ENCODE measurements at regions not wholly inside any gene's neighbourhood (a gene's known extent, or its start where the extent isn't known, plus 50 kb on each side); places are given as distances from the start of the nearest gene placed in this dataset.

DNA sequence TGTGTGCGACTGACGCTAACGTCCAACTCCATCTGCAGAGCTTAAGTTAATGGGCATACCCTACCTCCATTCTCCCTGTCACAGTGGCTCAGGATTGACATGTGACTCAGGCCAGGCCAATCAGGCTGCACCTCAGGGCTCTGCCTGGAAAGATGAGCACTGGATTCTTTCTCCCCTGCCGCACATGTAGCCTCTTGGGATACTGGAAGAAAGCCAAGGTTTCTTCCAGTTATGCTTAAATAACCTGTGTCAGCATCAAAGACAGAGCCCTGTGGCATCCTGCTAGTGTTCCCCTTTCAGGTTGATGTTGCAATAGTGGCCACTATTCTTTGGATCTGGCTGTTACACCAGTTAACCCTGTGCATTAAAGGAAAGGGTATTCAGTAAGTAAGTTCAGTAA is 55.0 kb upstream of the SYT6 start:
- H3K36me3 ChIP-seq = no peaks in the 10 kb centered on the region
- ATAC-seq (peak in 3 of 4 donors; percentile 69 to 75 (median 70)), DNase-seq (no peak)
- no peak overlapping the region for H3K27ac ChIP-seq
- H3K4me3 ChIP-seq = no peak overlapping the region
- no peaks in the 10 kb centered on the region for H3K4me1 ChIP-seq
- 51 to 70% (median 68%) methylated on average over 4 of the region's 4 CpGs for WGBS, 4 donors
- H3K27me3 ChIP-seq = peaks cover 0 to 46% (median 11%) of the 10 kb centered on the region in 9 donors
- intact Hi-C loops (cut with DNase I) = no loop called here
- TF ChIP-seq POLR2A (IDR thresholded peaks at IDR 0.05) = no peak
- TF ChIP-seq, protein P1, sequence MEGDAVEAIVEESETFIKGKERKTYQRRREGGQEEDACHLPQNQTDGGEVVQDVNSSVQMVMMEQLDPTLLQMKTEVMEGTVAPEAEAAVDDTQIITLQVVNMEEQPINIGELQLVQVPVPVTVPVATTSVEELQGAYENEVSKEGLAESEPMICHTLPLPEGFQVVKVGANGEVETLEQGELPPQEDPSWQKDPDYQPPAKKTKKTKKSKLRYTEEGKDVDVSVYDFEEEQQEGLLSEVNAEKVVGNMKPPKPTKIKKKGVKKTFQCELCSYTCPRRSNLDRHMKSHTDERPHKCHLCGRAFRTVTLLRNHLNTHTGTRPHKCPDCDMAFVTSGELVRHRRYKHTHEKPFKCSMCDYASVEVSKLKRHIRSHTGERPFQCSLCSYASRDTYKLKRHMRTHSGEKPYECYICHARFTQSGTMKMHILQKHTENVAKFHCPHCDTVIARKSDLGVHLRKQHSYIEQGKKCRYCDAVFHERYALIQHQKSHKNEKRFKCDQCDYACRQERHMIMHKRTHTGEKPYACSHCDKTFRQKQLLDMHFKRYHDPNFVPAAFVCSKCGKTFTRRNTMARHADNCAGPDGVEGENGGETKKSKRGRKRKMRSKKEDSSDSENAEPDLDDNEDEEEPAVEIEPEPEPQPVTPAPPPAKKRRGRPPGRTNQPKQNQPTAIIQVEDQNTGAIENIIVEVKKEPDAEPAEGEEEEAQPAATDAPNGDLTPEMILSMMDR (IDR thresholded peaks at IDR 0.05) = no peak
- H3K9me3 ChIP-seq = no peaks in the 10 kb centered on the region

DNA sequence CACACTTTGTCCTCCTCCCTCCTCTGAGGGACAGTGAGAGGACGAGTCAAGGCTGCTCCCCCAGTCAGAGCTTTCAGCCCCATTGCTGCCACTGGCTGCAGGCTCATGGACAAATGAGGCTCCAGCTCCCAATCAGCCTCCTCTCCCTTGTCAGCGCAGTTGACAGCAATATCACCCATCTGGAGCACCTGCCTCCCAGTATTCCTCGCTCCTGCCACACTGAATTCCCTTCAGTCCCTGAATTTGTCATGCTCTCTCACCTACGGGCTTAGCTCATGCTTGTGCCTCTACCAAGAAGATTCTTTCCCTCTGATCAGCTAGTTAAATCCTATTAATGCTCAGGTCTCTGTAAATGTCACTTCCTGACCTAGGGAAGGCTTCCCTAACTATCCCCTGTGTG is 54.4 kb upstream of the SYT6 start:
- Histone ChIP-seq H3K4me3 (no peak overlapping the region), H3K9me3 (no peaks in the 10 kb centered on the region), H3K27ac (no peak overlapping the region), H3K4me1 (no peaks in the 10 kb centered on the region), H3K36me3 (no peaks in the 10 kb centered on the region), H3K27me3 (peaks cover 0 to 49% (median 15%) of the 10 kb centered on the region in 9 donors)
- WGBS, 4 donors = 46 to 54% (median 53%) methylated on average over 4 of the region's 4 CpGs
- ATAC-seq (no peak), DNase-seq (no peak)
- no peak for TF ChIP-seq POLR2A (IDR thresholded peaks at IDR 0.05)
- TF ChIP-seq, protein P1 (IDR thresholded peaks at IDR 0.05) = no peak
- intact Hi-C loops (cut with DNase I) = no loop called here

DNA sequence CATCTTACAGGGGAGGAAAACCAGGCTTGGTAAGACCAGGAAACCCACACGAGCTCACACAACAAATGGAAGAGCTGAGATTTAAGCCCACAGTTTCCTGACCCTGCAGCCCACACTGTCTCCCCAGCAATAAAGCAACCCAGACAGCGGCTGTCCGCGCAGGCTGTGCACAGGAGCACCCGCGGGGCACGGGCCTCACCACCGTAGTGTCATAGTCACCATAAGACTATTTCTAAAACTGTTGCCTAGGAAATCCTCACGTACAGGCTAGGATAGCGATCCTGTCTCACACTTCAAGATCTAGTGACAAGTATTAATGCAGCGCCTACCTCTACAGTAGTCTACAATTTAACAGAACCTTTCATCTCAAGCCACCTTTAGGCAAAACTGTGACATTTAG is 54.0 kb upstream of the SYT6 start:
- 71 to 85% (median 74%) methylated on average over 11 of the region's 11 CpGs for WGBS, 4 donors
- no peaks in the 10 kb centered on the region for H3K4me1 ChIP-seq
- H3K27ac ChIP-seq = no peak overlapping the region
- no peaks in the 10 kb centered on the region for H3K9me3 ChIP-seq
- no peak for TF ChIP-seq POLR2A (IDR thresholded peaks at IDR 0.05)
- TF ChIP-seq, protein P1 (IDR thresholded peaks at IDR 0.05) = no peak
- peaks cover 0 to 49% (median 15%) of the 10 kb centered on the region in 9 donors for H3K27me3 ChIP-seq
- H3K4me3 ChIP-seq = no peak overlapping the region
- intact Hi-C loops (cut with DNase I) = no loop called here
- H3K36me3 ChIP-seq = no peaks in the 10 kb centered on the region
- DNase-seq (no peak), ATAC-seq (no peak)

DNA sequence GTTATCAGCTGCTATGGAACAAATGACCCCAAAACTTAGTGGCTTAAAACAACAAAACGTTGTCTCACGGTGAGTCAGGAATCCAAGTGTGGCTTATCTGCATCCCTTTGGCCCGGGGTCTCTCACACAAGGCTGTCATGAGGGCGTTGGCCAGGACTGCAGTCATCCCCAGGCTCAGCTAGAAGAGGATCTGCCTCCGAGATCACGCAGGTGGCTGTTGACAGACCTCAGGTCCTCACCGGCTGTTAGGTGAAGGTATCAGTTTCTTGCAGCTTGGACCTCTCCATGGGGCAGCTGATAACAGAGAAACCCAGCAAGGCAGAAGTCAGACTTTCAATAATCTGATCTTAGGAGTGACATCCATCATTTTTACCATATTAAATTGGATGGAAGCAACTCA is 52.7 kb upstream of the SYT6 start:
- DNase-seq = no peak
- Histone ChIP-seq H3K4me3 (no peak overlapping the region), H3K36me3 (no peaks in the 10 kb centered on the region), H3K27ac (no peak overlapping the region), H3K4me1 (peaks cover 0 to 3% (median 0%) of the 10 kb centered on the region in 12 donors), H3K27me3 (peaks cover 0 to 49% (median 15%) of the 10 kb centered on the region in 9 donors), H3K9me3 (no peaks in the 10 kb centered on the region)
- intact Hi-C loops (cut with DNase I) = no loop called here
- ATAC-seq = no peak
- TF ChIP-seq, protein P1 (IDR thresholded peaks at IDR 0.05) = no peak
- no peak for TF ChIP-seq POLR2A (IDR thresholded peaks at IDR 0.05)
- 24 to 42% (median 26%) methylated on average over 5 to 7 of the region's 7 CpGs for WGBS, 4 donors
